SK-N-SH (cell line): ENCODE measurements at regions not wholly inside any gene's neighbourhood (a gene's known extent, or its start where the extent isn't known, plus 50 kb on each side); places are given as distances from the start of the nearest gene placed in this dataset.

Experiments
- CTCF ChIA-PET: fragments of 300-600, 350-600 bp; formaldehyde crosslinking; extraction: SDS; loops from one replicate; lab custom pipeline; 2021; lab: Yijun Ruan, JAX
- POLR2A ChIA-PET: fragments of 350-600 bp; sonication (Branson Sonifier 250); formaldehyde crosslinking; extraction: SDS; loops from one replicate; lab custom pipeline; 2020; ENCODE audit warnings: antibody characterized with exemption, inconsistent platforms; lab: Yijun Ruan, JAX
- DNase-seq: peaks from one replicate; pipeline ENCODE4 v3.0.0; 2012
- H2AFZ ChIP-seq: fragments of 200-600 bp; sonication (generic); 2 replicates; pipeline ENCODE4 v1.8.1; 2016; ENCODE audit warnings: antibody characterized with exemption, mild to moderate bottlenecking, low read depth
- H3F3A ChIP-seq: fragments of 200-600 bp; sonication (generic); replicated peaks from 2 replicates; pipeline ENCODE3; 2016; ENCODE audit warnings: antibody characterized with exemption, mild to moderate bottlenecking; ENCODE audit not compliant: insufficient read depth
- H3K27ac ChIP-seq, 2 experiments: fragments of 200-500 bp in 1 of 2; fragments of 200-600 bp in 1 of 2; sonication (Bioruptor generic) in 1 of 2; sonication (generic), shearing (Covaris generic) in 1 of 2; 2 replicates each; pipeline versions ENCODE4 v1.5.1 to v1.6.1; 2014 to 2016; ENCODE audit warnings: low read depth in 2 of 2, inconsistent platforms in 1 of 2, low read length in 1 of 2, mild to moderate bottlenecking in 1 of 2, mixed read lengths in 1 of 2
- H3K27me3 ChIP-seq: fragments of 200-600 bp; sonication (generic), shearing (Covaris generic); 2 replicates; pipeline ENCODE4 v1.6.1; 2016; ENCODE audit warnings: mixed run types; ENCODE audit not compliant: insufficient read depth
- H3K36me3 ChIP-seq, 2 experiments: fragments of 200-500 bp in 1 of 2; fragments of 200-600 bp in 1 of 2; sonication (Bioruptor generic) in 1 of 2; sonication (generic) in 1 of 2; replicated peaks in 1 of 2; 2 replicates each; pipeline versions ENCODE3 to v1.5.1; 2014 to 2016; ENCODE audit warnings: low read length in 1 of 2, mild to moderate bottlenecking in 1 of 2; ENCODE audit not compliant: insufficient read depth in 2 of 2, control insufficient read depth in 1 of 2
- H3K4me1 ChIP-seq, 2 experiments: fragments of 200-500 bp in 1 of 2; fragments of 200-600 bp in 1 of 2; sonication (Bioruptor generic) in 1 of 2; sonication (generic), shearing (Covaris generic) in 1 of 2; 2 replicates each; pipeline versions ENCODE4 v1.5.1 to v1.6.1; 2014 to 2016; ENCODE audit warnings: low read depth in 1 of 2, low read length in 1 of 2, mixed run types in 1 of 2; ENCODE audit not compliant: insufficient read depth in 2 of 2, control insufficient read depth in 1 of 2
- H3K4me2 ChIP-seq: fragments of 200-600 bp; sonication (generic), shearing (Covaris generic); 2 replicates; pipeline ENCODE4 v1.6.1; 2017; ENCODE audit warnings: mixed run types
- H3K4me3 ChIP-seq, 2 experiments: fragments of 200-500 bp in 1 of 2; fragments of 200-600 bp in 1 of 2; sonication (Bioruptor generic) in 1 of 2; sonication (generic), shearing (Covaris generic) in 1 of 2; 2 replicates each; pipeline versions ENCODE4 v1.5.1 to v1.8.1; 2014 to 2016; ENCODE audit warnings: low read depth in 2 of 2, inconsistent platforms in 1 of 2, low read length in 1 of 2, mild to moderate bottlenecking in 1 of 2, mixed read lengths in 1 of 2, moderate library complexity in 1 of 2
- H3K79me2 ChIP-seq: fragments of 200-600 bp; sonication (generic); 2 replicates; pipeline ENCODE4 v1.8.1; 2017; ENCODE audit warnings: mild to moderate bottlenecking; ENCODE audit not compliant: insufficient read depth
- H3K9ac ChIP-seq: fragments of 200-600 bp; sonication (generic); 2 replicates; pipeline ENCODE4 v1.6.1; 2017; ENCODE audit warnings: mixed run types
- H3K9me2 ChIP-seq: fragments of 200-600 bp; sonication (generic); 2 replicates; pipeline ENCODE4 v1.6.1; 2017; ENCODE audit warnings: mixed run types
- H3K9me3 ChIP-seq: fragments of 200-600 bp; sonication (generic); 2 replicates; pipeline ENCODE4 v1.6.1; 2017; ENCODE audit warnings: mixed run types, mild to moderate bottlenecking, moderate library complexity
- H4K20me1 ChIP-seq: fragments of 200-600 bp; sonication (generic); 2 replicates; pipeline ENCODE4 v1.6.1; 2017; ENCODE audit warnings: mild to moderate bottlenecking, mixed run types; ENCODE audit not compliant: insufficient read depth
- EP300 ChIP-seq, 2 experiments: IDR thresholded peaks; 2 replicates each; pipeline versions ENCODE4 v1.4.0 to v1.6.1; 2012; ENCODE audit warnings: borderline replicate concordance in 1 of 2, low read depth in 1 of 2, low read length in 1 of 2
- FOSL2 ChIP-seq: IDR thresholded peaks from 2 replicates; pipeline ENCODE4 v1.4.0; 2012; ENCODE audit warnings: low read depth, mild to moderate bottlenecking, moderate library complexity, borderline replicate concordance
- FOXJ3 ChIP-seq: sonication (generic); formaldehyde crosslinking; IDR thresholded peaks from 2 replicates; pipeline ENCODE4 v1.5.1; 2020; ENCODE audit warnings: mild to moderate bottlenecking, missing genetic modification reagents
- FOXM1 ChIP-seq: IDR thresholded peaks from 2 replicates; pipeline ENCODE4 v1.4.0; 2012; ENCODE audit warnings: low read depth, mild to moderate bottlenecking
- GABPA ChIP-seq: IDR thresholded peaks from 2 replicates; pipeline ENCODE4 v1.4.0; 2012; ENCODE audit warnings: low read depth, mild to moderate bottlenecking
- JUND ChIP-seq: IDR thresholded peaks from 2 replicates; pipeline ENCODE4 v1.4.0; 2012
- MEF2A ChIP-seq: IDR thresholded peaks from 2 replicates; pipeline ENCODE4 v1.4.0; 2012; ENCODE audit warnings: low read depth, borderline replicate concordance
- RFX5 ChIP-seq: IDR thresholded peaks from 2 replicates; pipeline ENCODE4 v1.6.1; 2012; ENCODE audit warnings: mild to moderate bottlenecking, improper control_type of control experiment, low read length
- RXRA ChIP-seq: IDR thresholded peaks from 2 replicates; pipeline ENCODE4 v1.4.0; 2012; ENCODE audit warnings: low read depth, mild to moderate bottlenecking, borderline replicate concordance
- SIN3A ChIP-seq: IDR thresholded peaks from 2 replicates; pipeline ENCODE4 v1.6.1; 2012; ENCODE audit warnings: low read depth, mild to moderate bottlenecking, low read length, moderate library complexity, borderline replicate concordance
- SMC3 ChIP-seq: IDR thresholded peaks from 2 replicates; pipeline ENCODE4 v1.6.1; 2012; ENCODE audit warnings: low read depth, low read length, improper control_type of control experiment
- TEAD4 ChIP-seq: IDR thresholded peaks from 2 replicates; pipeline ENCODE4 v1.4.0; 2012; ENCODE audit warnings: mild to moderate bottlenecking, borderline replicate concordance; ENCODE audit not compliant: insufficient read depth
- WGBS: methylation state at CpG from one replicate; pipeline ENCODE4 v1.1.6; 2017; ENCODE audit warnings: low lambda C conversion rate; 5-methylcytosine and 5-hydroxymethylcytosine counted together
- TF ChIP-seq, protein P1 (sequence below): IDR thresholded peaks from 2 replicates; pipeline ENCODE4 v1.4.0; 2012; ENCODE audit warnings: low read depth
- TF ChIP-seq, protein P2 (sequence below): IDR thresholded peaks from 2 replicates; pipeline ENCODE4 v1.6.1; 2012; ENCODE audit warnings: mild to moderate bottlenecking, low read depth, low read length, moderate library complexity
- TF ChIP-seq, protein P3 (sequence below): fragments of 200-600 bp; sonication (generic); IDR thresholded peaks from 2 replicates; pipeline ENCODE4 v1.6.1; 2017; ENCODE audit warnings: antibody characterized with exemption, mild to moderate bottlenecking, moderate library complexity
- TF ChIP-seq, protein P4 (sequence below): IDR thresholded peaks from 2 replicates; pipeline ENCODE4; 2012

DNA sequence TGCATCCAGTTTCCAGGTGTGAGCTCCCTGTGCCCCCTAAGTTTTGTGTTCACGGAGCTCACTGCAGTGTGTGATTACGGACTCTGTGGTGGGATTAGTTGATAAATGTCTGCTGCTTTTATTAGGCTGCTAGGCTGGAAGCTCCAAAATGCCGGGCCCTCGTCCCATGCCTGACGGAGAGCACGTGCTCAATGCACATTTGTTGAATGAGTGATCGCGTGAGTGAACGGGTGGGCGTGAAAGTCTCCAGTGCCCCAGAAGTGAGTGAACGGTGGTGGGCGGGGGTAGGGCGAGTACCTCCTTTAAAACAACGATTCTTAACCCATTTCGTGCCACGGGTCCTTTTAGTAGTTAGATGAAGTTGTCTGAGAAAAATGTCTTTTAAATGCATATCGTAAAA, 175.5 kb downstream of the AACS start:
- H3K4me2 ChIP-seq = no peak overlapping the region
- H3K27me3 ChIP-seq = no peaks in the 10 kb centered on the region
- no peak overlapping the region for H3K27ac ChIP-seq
- no peak for TF ChIP-seq FOXJ3 (CRISPR knock-in tag)
- no peak for TF ChIP-seq MEF2A
- TF ChIP-seq, protein P1, sequence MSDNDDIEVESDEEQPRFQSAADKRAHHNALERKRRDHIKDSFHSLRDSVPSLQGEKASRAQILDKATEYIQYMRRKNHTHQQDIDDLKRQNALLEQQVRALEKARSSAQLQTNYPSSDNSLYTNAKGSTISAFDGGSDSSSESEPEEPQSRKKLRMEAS = no peak
- TF ChIP-seq FOXM1 = no peak
- no peak for TF ChIP-seq JUND
- no peak for TF ChIP-seq RXRA
- TF ChIP-seq, protein P2, sequence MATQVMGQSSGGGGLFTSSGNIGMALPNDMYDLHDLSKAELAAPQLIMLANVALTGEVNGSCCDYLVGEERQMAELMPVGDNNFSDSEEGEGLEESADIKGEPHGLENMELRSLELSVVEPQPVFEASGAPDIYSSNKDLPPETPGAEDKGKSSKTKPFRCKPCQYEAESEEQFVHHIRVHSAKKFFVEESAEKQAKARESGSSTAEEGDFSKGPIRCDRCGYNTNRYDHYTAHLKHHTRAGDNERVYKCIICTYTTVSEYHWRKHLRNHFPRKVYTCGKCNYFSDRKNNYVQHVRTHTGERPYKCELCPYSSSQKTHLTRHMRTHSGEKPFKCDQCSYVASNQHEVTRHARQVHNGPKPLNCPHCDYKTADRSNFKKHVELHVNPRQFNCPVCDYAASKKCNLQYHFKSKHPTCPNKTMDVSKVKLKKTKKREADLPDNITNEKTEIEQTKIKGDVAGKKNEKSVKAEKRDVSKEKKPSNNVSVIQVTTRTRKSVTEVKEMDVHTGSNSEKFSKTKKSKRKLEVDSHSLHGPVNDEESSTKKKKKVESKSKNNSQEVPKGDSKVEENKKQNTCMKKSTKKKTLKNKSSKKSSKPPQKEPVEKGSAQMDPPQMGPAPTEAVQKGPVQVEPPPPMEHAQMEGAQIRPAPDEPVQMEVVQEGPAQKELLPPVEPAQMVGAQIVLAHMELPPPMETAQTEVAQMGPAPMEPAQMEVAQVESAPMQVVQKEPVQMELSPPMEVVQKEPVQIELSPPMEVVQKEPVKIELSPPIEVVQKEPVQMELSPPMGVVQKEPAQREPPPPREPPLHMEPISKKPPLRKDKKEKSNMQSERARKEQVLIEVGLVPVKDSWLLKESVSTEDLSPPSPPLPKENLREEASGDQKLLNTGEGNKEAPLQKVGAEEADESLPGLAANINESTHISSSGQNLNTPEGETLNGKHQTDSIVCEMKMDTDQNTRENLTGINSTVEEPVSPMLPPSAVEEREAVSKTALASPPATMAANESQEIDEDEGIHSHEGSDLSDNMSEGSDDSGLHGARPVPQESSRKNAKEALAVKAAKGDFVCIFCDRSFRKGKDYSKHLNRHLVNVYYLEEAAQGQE = no peak
- no peak for TF ChIP-seq GABPA
- TF ChIP-seq FOSL2 = no peak
- no peak for TF ChIP-seq SIN3A
- no peak for TF ChIP-seq SMC3
- TF ChIP-seq, protein P3, sequence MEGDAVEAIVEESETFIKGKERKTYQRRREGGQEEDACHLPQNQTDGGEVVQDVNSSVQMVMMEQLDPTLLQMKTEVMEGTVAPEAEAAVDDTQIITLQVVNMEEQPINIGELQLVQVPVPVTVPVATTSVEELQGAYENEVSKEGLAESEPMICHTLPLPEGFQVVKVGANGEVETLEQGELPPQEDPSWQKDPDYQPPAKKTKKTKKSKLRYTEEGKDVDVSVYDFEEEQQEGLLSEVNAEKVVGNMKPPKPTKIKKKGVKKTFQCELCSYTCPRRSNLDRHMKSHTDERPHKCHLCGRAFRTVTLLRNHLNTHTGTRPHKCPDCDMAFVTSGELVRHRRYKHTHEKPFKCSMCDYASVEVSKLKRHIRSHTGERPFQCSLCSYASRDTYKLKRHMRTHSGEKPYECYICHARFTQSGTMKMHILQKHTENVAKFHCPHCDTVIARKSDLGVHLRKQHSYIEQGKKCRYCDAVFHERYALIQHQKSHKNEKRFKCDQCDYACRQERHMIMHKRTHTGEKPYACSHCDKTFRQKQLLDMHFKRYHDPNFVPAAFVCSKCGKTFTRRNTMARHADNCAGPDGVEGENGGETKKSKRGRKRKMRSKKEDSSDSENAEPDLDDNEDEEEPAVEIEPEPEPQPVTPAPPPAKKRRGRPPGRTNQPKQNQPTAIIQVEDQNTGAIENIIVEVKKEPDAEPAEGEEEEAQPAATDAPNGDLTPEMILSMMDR = no peak
- no peak for TF ChIP-seq TEAD4
- TF ChIP-seq, protein P4, sequence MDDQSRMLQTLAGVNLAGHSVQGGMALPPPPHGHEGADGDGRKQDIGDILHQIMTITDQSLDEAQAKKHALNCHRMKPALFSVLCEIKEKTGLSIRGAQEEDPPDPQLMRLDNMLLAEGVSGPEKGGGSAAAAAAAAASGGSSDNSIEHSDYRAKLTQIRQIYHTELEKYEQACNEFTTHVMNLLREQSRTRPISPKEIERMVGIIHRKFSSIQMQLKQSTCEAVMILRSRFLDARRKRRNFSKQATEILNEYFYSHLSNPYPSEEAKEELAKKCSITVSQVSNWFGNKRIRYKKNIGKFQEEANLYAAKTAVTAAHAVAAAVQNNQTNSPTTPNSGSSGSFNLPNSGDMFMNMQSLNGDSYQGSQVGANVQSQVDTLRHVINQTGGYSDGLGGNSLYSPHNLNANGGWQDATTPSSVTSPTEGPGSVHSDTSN = no peak
- TF ChIP-seq RFX5 = no peak
- TF ChIP-seq EP300 (IDR thresholded peaks at IDR 0.05; ENCODE audit: borderline replicate concordance in 1 of 2, low read depth in 1 of 2, low read length in 1 of 2) = no peak
- TF ChIP-seq, all 33 proteins: peak for 0
- H3K79me2 ChIP-seq = no peaks in the 10 kb centered on the region
- POLR2A ChIA-PET = no interaction called here
- no peaks in the 10 kb centered on the region for H3K9me3 ChIP-seq
- CTCF ChIA-PET = no interaction called here
- no peak for DNase-seq
- no peak overlapping the region for H2AFZ ChIP-seq
- no peaks in the 10 kb centered on the region for H3F3A ChIP-seq
- H3K4me1 ChIP-seq = no peaks in the 10 kb centered on the region
- no peak overlapping the region for H3K4me3 ChIP-seq
- H3K9ac ChIP-seq = no peak overlapping the region
- H3K36me3 ChIP-seq = no peaks in the 10 kb centered on the region
- WGBS = 21% methylated on average over 16 of the region's 17 CpGs
- H3K9me2 ChIP-seq = no peaks in the 10 kb centered on the region
- H4K20me1 ChIP-seq = no peaks in the 10 kb centered on the region
